HL-60 (cell line): ENCODE measurements at regions not wholly inside any gene's neighbourhood (a gene's known extent, or its start where the extent isn't known, plus 50 kb on each side); places are given as distances from the start of the nearest gene placed in this dataset.

Experiments used
- CTCF ChIP-seq: IDR thresholded peaks from one replicate; pipeline ENCODE4 v1.5.1; 2011; ENCODE audit warnings: low read length, control low read depth, inconsistent platforms; ENCODE audit not compliant: insufficient read depth
- GABPA ChIP-seq: IDR thresholded peaks from 2 replicates; pipeline ENCODE4 v1.6.1; 2012; ENCODE audit warnings: low read depth
- POLR2AphosphoS5 ChIP-seq: IDR thresholded peaks from 2 replicates; pipeline ENCODE4 v1.6.1; 2012; ENCODE audit warnings: low read depth
- REST ChIP-seq: IDR thresholded peaks from 2 replicates; pipeline ENCODE4 v1.6.1; 2012; ENCODE audit warnings: low read depth; ENCODE audit not compliant: insufficient replicate concordance
- SPI1 ChIP-seq: IDR thresholded peaks from 2 replicates; pipeline ENCODE4 v1.6.1; 2012; ENCODE audit warnings: low read depth, mild to moderate bottlenecking, borderline replicate concordance

GRCh38 chr1:230540421-230541155 lies 101.7 kb upstream of the COG2 start:
- no peak for TF ChIP-seq CTCF
- no peak for TF ChIP-seq POLR2AphosphoS5
- no peak for TF ChIP-seq REST
- TF ChIP-seq GABPA = no peak
- TF ChIP-seq SPI1 = no peak
